OCI-M2 (cell line): ENCODE measurements at regions not wholly inside any gene's neighbourhood (a gene's known extent, or its start where the extent isn't known, plus 50 kb on each side); places are given as distances from the start of the nearest gene placed in this dataset.
"Not testable (repeated sequence)": the region's sequence is repeated elsewhere in the genome, so short reads cannot be mapped to it uniquely, and the experiment has no call there.

Experiments used
- DNase-seq: peaks from one replicate; lab custom pipeline; 2025; ENCODE audit not compliant: unreplicated experiment; lab: John Stamatoyannopoulos, UW

GRCh38 chr6:104519566-104519965 lies 340.2 kb downstream of the HACE1 start:
- DNase-seq = no peak

GRCh38 chr6:104509355-104509754 lies 350.4 kb downstream of the HACE1 start:
- no peak for DNase-seq

GRCh38 chr6:104506429-104506828 lies 353.3 kb downstream of the HACE1 start:
- DNase-seq = no peak

- DNase-seq = no peak
Observed at GRCh38 chr6:104505838-104506237, 353.9 kb downstream of the HACE1 start.

GRCh38 chr6:104500265-104500664 lies 359.5 kb downstream of the HACE1 start:
- DNase-seq = no peak

GRCh38 chr6:104486035-104486434 lies 373.7 kb downstream of the HACE1 start:
- no peak for DNase-seq

- DNase-seq = no peak
Observed at GRCh38 chr6:104484626-104485025, 375.1 kb downstream of the HACE1 start.

GRCh38 chr6:104484191-104484590 lies 375.5 kb downstream of the HACE1 start:
- no peak for DNase-seq

- no peak for DNase-seq
Observed at GRCh38 chr6:104483225-104483834, 376.4 kb downstream of the HACE1 start.

GRCh38 chr6:104477569-104477968 lies 382.1 kb downstream of the HACE1 start:
- no peak for DNase-seq

GRCh38 chr6:104473021-104473429 lies 386.7 kb downstream of the HACE1 start:
- DNase-seq = no peak

GRCh38 chr6:104472021-104472901 lies 387.5 kb downstream of the HACE1 start:
- no peak for DNase-seq

GRCh38 chr6:104466306-104466705 lies 393.4 kb downstream of the HACE1 start:
- no peak for DNase-seq

- DNase-seq = no peak
Observed at GRCh38 chr6:104462811-104463599, 396.7 kb downstream of the HACE1 start.

- no peak for DNase-seq
Observed at GRCh38 chr6:104460738-104461483, 398.8 kb downstream of the HACE1 start.

GRCh38 chr6:104459543-104459942 lies 400.2 kb downstream of the HACE1 start:
- DNase-seq = no peak

- DNase-seq = no peak
Observed at GRCh38 chr6:104449918-104450317, 409.8 kb downstream of the HACE1 start.

GRCh38 chr6:104446101-104447080 lies 413.3 kb downstream of the HACE1 start:
- not testable (repeated sequence) for DNase-seq

GRCh38 chr6:104434519-104434918 lies 425.2 kb downstream of the HACE1 start:
- DNase-seq = no peak

- DNase-seq = no peak
Observed at GRCh38 chr6:104431096-104431495, 428.6 kb downstream of the HACE1 start.
